Naive thymus-derived CD4-positive, alpha-beta T cell (primary cell): ENCODE measurements at regions not wholly inside any gene's neighbourhood (a gene's known extent, or its start where the extent isn't known, plus 50 kb on each side); places are given as distances from the start of the nearest gene placed in this dataset.
A peak's percentile ranks its signal among the peaks of the same experiment; 100 is the strongest.

Experiments
- ATAC-seq: fragments of 150-1000 bp; cut with Tn5 transposase; 2 replicates; pipeline ENCODE4 v1.10.0; 2021; ENCODE audit warnings: mild to moderate bottlenecking, moderate library complexity
- CTCF ChIA-PET: fragments of 350-600 bp; sonication (Branson Sonifier 250); formaldehyde crosslinking; loops from one replicate; lab custom pipeline; 2021; ENCODE audit warnings: antibody characterized with exemption; lab: Charles Lee
- POLR2A ChIA-PET: fragments of 350-600 bp; sonication (Branson Sonifier 250); formaldehyde crosslinking; loops from one replicate; lab custom pipeline; 2021; ENCODE audit warnings: antibody characterized with exemption, inconsistent platforms; lab: Charles Lee
- DNase-seq, 9 donors: peaks; one replicate each; pipeline versions ENCODE4 v3.0.0 to v3.0.0-alpha.2; 2020 to 2022; ENCODE audit warnings: mixed read lengths in 1 of 9
- H3K27ac ChIP-seq: one replicate; pipeline ENCODE4 v1.7.0; 2013; ENCODE audit warnings: mild to moderate bottlenecking, low read depth, low read length, moderate library complexity
- H3K27me3 ChIP-seq, 2 donors: one replicate each; pipeline ENCODE4 v1.7.0; 2013; ENCODE audit warnings: low read length in 2 of 2, mild to moderate bottlenecking in 2 of 2, moderate library complexity in 2 of 2; ENCODE audit not compliant: control insufficient read depth in 2 of 2, insufficient read depth in 2 of 2
- H3K36me3 ChIP-seq, 3 experiments: 1 replicate in 2 of 3; 2 replicates in 1 of 3; pipeline ENCODE4 v1.7.0; 2013; ENCODE audit warnings: low read length in 3 of 3, mild to moderate bottlenecking in 3 of 3, moderate library complexity in 1 of 3; ENCODE audit not compliant: insufficient read depth in 3 of 3, control insufficient read depth in 2 of 3
- H3K4me1 ChIP-seq, 2 donors: one replicate each; pipeline ENCODE4 v1.7.0; 2013; ENCODE audit warnings: low read length in 2 of 2, mild to moderate bottlenecking in 2 of 2, moderate library complexity in 1 of 2; ENCODE audit not compliant: control insufficient read depth in 2 of 2, insufficient read depth in 2 of 2
- H3K4me3 ChIP-seq: 2 replicates; pipeline ENCODE4 v1.7.0; 2013; ENCODE audit warnings: mild to moderate bottlenecking, low read length
- H3K9me3 ChIP-seq, 3 experiments: 1 replicate in 2 of 3; 2 replicates in 1 of 3; pipeline ENCODE4 v1.7.0; 2013; ENCODE audit warnings: low read length in 3 of 3; ENCODE audit not compliant: control insufficient read depth in 2 of 3
- H3K27ac Mint-ChIP-seq, 9 donors: one replicate each; pipeline ENCODE4 v1.8.0; 2020 to 2022; ENCODE audit warnings: mixed read lengths in 9 of 9, mild to moderate bottlenecking in 8 of 9, moderate library complexity in 5 of 9, inconsistent platforms in 2 of 9
- H3K27me3 Mint-ChIP-seq, 5 donors: one replicate each; pipeline ENCODE4 v1.8.0; 2021 to 2022; ENCODE audit warnings: mixed read lengths in 5 of 5, mild to moderate bottlenecking in 1 of 5
- H3K36me3 Mint-ChIP-seq, 5 donors: one replicate each; pipeline ENCODE4 v1.8.0; 2020 to 2022; ENCODE audit warnings: mixed read lengths in 5 of 5, mild to moderate bottlenecking in 3 of 5, inconsistent platforms in 1 of 5
- H3K4me1 Mint-ChIP-seq, 7 donors: one replicate each; pipeline ENCODE4 v1.8.0; 2020 to 2022; ENCODE audit warnings: mixed read lengths in 7 of 7, mild to moderate bottlenecking in 3 of 7, inconsistent platforms in 1 of 7
- H3K4me3 Mint-ChIP-seq, 10 donors: one replicate each; pipeline ENCODE4 v1.8.0; 2020 to 2022; ENCODE audit warnings: mild to moderate bottlenecking in 10 of 10, mixed read lengths in 10 of 10, moderate library complexity in 6 of 10, inconsistent platforms in 2 of 10
- H3K9me3 Mint-ChIP-seq, 11 donors: one replicate each; pipeline ENCODE4 v1.8.0; 2020 to 2022; ENCODE audit warnings: mixed read lengths in 11 of 11, mild to moderate bottlenecking in 4 of 11, inconsistent platforms in 1 of 11, moderate library complexity in 1 of 11
- intact Hi-C, 2 donors: fragments of 100-400 bp; cut with micrococcal nuclease; formaldehyde crosslinking; loops; one replicate each; pipeline ENCODE4 v1.15.1; 2023

DNA sequence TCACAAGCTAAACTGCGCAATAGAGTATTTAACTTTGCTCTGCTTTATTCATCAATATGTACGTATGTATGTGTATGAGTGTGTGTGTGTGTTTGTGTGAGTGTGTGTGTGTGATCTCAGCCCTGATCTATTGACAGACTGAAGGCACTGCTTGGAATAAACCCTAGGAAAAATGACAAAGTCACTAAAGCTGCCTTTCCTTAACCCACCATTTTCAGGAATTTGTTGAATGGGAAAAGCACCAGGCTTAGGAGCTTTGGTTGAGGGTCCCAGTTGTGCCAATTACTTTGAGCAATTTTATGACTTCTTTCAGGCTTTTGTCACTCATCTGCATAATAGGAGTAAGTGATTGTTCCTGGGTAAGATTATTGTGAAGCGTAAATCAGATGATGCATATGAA is 108.6 kb upstream of the TLR4 start:
- H3K27ac Mint-ChIP-seq = no peak overlapping the region
- intact Hi-C loops = no loop called here
- H3K4me1 Mint-ChIP-seq = no peaks in the 10 kb centered on the region
- Histone ChIP-seq H3K27me3 (no peaks in the 10 kb centered on the region), H3K4me1 (no peaks in the 10 kb centered on the region), H3K9me3 (no peaks in the 10 kb centered on the region), H3K27ac (no peak overlapping the region), H3K4me3 (no peak overlapping the region), H3K36me3 (no peaks in the 10 kb centered on the region)
- CTCF ChIA-PET = no interaction called here
- no peak overlapping the region for H3K4me3 Mint-ChIP-seq
- peaks cover 0 to 7% (median 0%) of the 10 kb centered on the region in 5 donors for H3K27me3 Mint-ChIP-seq
- ATAC-seq = no peak
- no peaks in the 10 kb centered on the region for H3K36me3 Mint-ChIP-seq
- DNase-seq = no peak
- peaks cover 0 to 22% (median 6%) of the 10 kb centered on the region in 11 donors for H3K9me3 Mint-ChIP-seq
- POLR2A ChIA-PET = no interaction called here

DNA sequence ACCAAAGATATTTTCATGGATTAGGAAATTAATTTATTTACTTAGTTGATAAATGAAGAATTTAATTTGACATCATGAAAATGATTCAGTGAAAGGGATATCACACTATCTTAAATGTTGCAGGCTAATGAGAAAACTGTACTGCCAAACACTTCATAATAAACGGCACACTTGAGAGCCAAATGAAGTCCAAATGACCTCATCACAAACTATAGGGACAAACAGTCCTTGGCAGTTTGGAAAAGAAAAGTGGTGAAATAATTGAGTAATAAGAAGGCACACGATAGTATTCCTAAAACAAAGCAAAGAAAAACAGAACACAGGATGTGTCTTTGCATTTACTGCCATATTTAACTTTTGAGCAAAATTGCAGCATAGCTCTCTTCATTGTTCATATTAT is 116.9 kb upstream of the TLR4 start:
- no peaks in the 10 kb centered on the region for H3K27me3 ChIP-seq
- no peaks in the 10 kb centered on the region for H3K4me1 ChIP-seq
- ChIA-PET CTCF (no interaction called here), POLR2A (no interaction called here)
- H3K27ac ChIP-seq = no peak overlapping the region
- no peaks in the 10 kb centered on the region for H3K36me3 ChIP-seq
- H3K9me3 Mint-ChIP-seq = peaks cover 0 to 11% (median 2%) of the 10 kb centered on the region in 11 donors
- H3K9me3 ChIP-seq = no peaks in the 10 kb centered on the region
- intact Hi-C loops = no loop called here
- H3K4me3 ChIP-seq = no peak overlapping the region
- ATAC-seq (no peak), DNase-seq (no peak)
- H3K36me3 Mint-ChIP-seq = no peaks in the 10 kb centered on the region
- H3K4me1 Mint-ChIP-seq = no peaks in the 10 kb centered on the region
- no peak overlapping the region for H3K4me3 Mint-ChIP-seq
- H3K27me3 Mint-ChIP-seq = peaks cover 0 to 5% (median 4%) of the 10 kb centered on the region in 5 donors
- H3K27ac Mint-ChIP-seq = no peak overlapping the region

DNA sequence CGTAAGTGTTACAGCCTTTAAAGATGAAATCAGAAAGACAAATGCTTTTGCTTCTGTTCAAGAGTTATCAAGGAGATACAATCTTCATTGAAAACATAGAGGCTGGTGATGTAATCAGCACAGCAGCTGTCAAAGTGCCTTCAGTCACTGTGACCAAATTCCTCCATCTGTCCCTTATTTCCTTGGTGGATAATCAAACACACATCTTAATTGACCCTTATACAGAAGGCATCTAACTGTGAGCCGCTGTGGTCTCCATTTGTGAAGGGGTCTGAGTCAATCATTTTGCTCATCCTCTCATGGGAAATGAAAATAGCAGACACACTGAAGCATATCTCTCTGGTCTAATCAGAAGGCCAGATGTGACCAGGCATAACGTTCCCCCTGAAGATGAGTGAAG is 130.1 kb upstream of the TLR4 start:
- H3K36me3 ChIP-seq = no peaks in the 10 kb centered on the region
- DNase-seq (no peak), ATAC-seq (no peak)
- Mint-ChIP-seq H3K4me3 (no peak overlapping the region), H3K36me3 (peaks cover 0 to 3% (median 0%) of the 10 kb centered on the region in 5 donors), H3K4me1 (no peaks in the 10 kb centered on the region), H3K27ac (no peak overlapping the region), H3K27me3 (no peaks in the 10 kb centered on the region), H3K9me3 (peaks cover 0 to 12% (median 3%) of the 10 kb centered on the region in 11 donors)
- CTCF ChIA-PET = no interaction called here
- H3K27me3 ChIP-seq = no peaks in the 10 kb centered on the region
- H3K4me1 ChIP-seq = no peaks in the 10 kb centered on the region
- POLR2A ChIA-PET = no interaction called here
- H3K27ac ChIP-seq = no peak overlapping the region
- H3K9me3 ChIP-seq = no peaks in the 10 kb centered on the region
- no peak overlapping the region for H3K4me3 ChIP-seq
- intact Hi-C loops = no loop called here

DNA sequence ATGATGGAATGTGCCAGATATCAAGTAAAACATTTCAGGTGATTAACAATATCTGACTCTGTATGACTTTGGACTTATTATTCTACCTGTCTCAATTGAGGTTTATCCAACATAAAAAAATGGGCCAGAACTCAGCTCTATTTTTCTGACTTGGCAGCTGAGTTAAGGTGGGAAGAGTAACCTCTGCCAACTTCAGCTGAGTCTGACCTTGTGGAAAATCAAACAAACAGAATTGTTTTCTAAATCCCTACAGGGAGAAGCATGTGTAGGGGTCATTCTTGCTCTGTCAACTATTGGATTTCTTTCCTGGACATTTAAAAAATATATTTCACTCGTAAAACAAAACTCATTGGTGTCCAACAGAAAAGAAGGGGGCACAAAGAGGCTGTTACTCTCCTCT is 139.4 kb upstream of the TLR4 start:
- H3K27ac ChIP-seq = no peak overlapping the region
- no peak for ATAC-seq
- CTCF ChIA-PET = no interaction called here

DNA sequence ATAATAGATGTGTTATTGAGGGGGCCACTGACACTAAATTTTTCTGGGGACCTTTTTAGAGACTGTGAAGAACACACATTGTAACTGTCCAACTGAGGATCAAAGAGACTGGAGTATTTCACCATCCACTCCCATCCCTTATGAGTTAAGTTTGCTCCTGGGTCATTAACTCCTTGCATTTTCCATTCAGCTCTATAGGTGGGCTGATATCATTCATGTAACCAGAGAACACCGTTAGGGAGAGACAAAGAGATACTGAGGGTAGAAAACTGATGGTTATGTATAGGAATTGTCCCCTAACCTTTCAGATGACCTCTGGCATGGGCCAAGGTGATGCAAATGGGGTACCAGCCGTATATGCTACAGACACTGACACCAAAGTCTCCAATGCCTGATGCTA is 142.4 kb upstream of the TLR4 start:
- Mint-ChIP-seq H3K36me3 (no peaks in the 10 kb centered on the region), H3K9me3 (peaks cover 0 to 11% (median 5%) of the 10 kb centered on the region in 11 donors), H3K4me3 (no peak overlapping the region), H3K27ac (no peak overlapping the region), H3K4me1 (no peaks in the 10 kb centered on the region), H3K27me3 (peaks cover 0 to 12% (median 6%) of the 10 kb centered on the region in 5 donors)
- ATAC-seq (no peak), DNase-seq (no peak)
- Histone ChIP-seq H3K4me1 (no peaks in the 10 kb centered on the region), H3K36me3 (no peaks in the 10 kb centered on the region), H3K27ac (no peak overlapping the region), H3K4me3 (no peak overlapping the region), H3K27me3 (no peaks in the 10 kb centered on the region), H3K9me3 (no peaks in the 10 kb centered on the region)
- ChIA-PET CTCF (no interaction called here), POLR2A (no interaction called here)
- intact Hi-C loops = no loop called here

More for the DNA sequence above, 139.4 kb upstream of the TLR4 start:
- peaks cover 0 to 5% (median 2%) of the 10 kb centered on the region in 11 donors for H3K9me3 Mint-ChIP-seq
- Histone ChIP-seq H3K4me1 (no peaks in the 10 kb centered on the region), H3K27me3 (no peaks in the 10 kb centered on the region), H3K36me3 (no peaks in the 10 kb centered on the region), H3K9me3 (no peaks in the 10 kb centered on the region), H3K4me3 (no peak overlapping the region)
- H3K27me3 Mint-ChIP-seq = peaks cover 0 to 4% (median 0%) of the 10 kb centered on the region in 5 donors
- POLR2A ChIA-PET = no interaction called here
- DNase-seq = no peak
- no peak overlapping the region for H3K4me3 Mint-ChIP-seq
- H3K4me1 Mint-ChIP-seq = no peaks in the 10 kb centered on the region
- intact Hi-C loops = no loop called here
- H3K27ac Mint-ChIP-seq = no peak overlapping the region
- H3K36me3 Mint-ChIP-seq = no peaks in the 10 kb centered on the region

DNA sequence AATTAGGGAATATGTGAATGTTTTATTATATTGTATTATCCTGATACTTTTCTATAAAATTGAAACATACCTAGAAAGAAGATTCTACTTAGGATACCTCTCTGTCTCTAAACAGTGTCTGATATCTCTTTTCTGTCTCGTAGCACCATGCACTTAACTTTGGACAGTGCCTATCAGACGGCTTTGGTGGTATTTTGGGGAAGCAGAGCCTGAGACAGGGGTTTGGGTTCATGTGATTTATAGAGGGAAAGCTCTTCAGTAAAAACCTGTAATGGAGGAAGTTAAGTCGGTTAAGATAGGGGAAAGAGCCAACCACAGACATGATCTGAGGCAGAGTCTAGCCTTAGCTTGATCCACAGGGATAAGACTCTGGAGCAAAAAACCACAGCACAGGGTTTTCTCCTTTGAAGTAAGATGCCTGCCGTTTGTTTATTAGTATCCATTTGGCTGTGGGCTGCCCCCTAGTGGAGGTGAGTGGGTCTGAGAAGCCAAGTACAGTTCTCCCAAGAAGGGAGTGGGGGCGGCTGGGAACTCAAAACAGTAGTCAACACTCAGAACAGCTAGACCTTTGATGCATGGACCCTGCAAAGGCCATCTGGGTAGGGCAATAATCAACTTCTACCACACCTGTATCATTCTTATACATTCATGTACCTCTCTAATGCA is 141.2 kb upstream of the ASTN2 start:
- intact Hi-C loops = loop anchor here in 1 of 2 donors (2.0 kb wide), 1 partner anchor 69 kb away; no protein-coding TSS in a partner anchor
- peaks cover 0 to 16% (median 7%) of the 10 kb centered on the region in 11 donors for H3K9me3 Mint-ChIP-seq
- Histone ChIP-seq H3K4me1 (no peaks in the 10 kb centered on the region), H3K4me3 (no peak overlapping the region), H3K36me3 (no peaks in the 10 kb centered on the region), H3K9me3 (no peaks in the 10 kb centered on the region), H3K27me3 (peaks cover 0 to 4% of the 10 kb centered on the region in 2 donors), H3K27ac (no peak overlapping the region)
- no peak overlapping the region for H3K27ac Mint-ChIP-seq
- ChIA-PET CTCF (no interaction called here), POLR2A (no interaction called here)
- DNase-seq (peak in 1 of 9 donors; percentile 31), ATAC-seq (no peak)
- H3K4me1 Mint-ChIP-seq = no peaks in the 10 kb centered on the region
- H3K27me3 Mint-ChIP-seq = peaks cover 0 to 25% (median 15%) of the 10 kb centered on the region in 5 donors
- no peak overlapping the region for H3K4me3 Mint-ChIP-seq
- no peaks in the 10 kb centered on the region for H3K36me3 Mint-ChIP-seq

DNA sequence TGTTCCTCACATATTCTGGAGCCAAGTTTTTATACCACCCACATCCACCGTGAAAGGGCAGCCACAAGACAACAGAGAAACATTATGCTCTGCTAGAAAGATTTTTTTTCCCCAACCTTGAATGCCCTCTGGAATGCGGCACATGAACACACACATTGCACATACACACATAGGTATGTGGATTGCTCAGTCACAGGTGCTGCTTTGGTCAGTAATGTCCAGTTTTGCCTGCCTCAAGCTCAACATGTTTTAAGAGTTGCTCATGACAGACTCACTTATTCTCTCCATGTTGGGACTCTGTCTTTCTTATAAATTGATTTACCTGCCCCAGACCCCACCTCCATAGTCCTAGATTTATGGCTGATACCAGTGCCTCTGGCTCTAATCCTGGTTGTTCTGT is 138.0 kb upstream of the ASTN2 start:
- H3K36me3 Mint-ChIP-seq = no peaks in the 10 kb centered on the region
- POLR2A ChIA-PET = no interaction called here

More for the DNA sequence above, 138.0 kb upstream of the ASTN2 start:
- Mint-ChIP-seq H3K9me3 (peaks cover 0 to 9% (median 4%) of the 10 kb centered on the region in 11 donors), H3K4me1 (peaks cover 0 to 6% (median 1%) of the 10 kb centered on the region in 7 donors), H3K27ac (no peak overlapping the region), H3K27me3 (peaks cover 0 to 22% (median 8%) of the 10 kb centered on the region in 5 donors), H3K4me3 (no peak overlapping the region)
- no peaks in the 10 kb centered on the region for H3K36me3 ChIP-seq
- H3K27ac ChIP-seq = no peak overlapping the region
- H3K9me3 ChIP-seq = no peaks in the 10 kb centered on the region
- H3K4me3 ChIP-seq = no peak overlapping the region
- DNase-seq (no peak), ATAC-seq (no peak)
- CTCF ChIA-PET = no interaction called here
- peaks cover 0 to 4% of the 10 kb centered on the region in 2 donors for H3K27me3 ChIP-seq
- intact Hi-C loops = no loop called here
- no peaks in the 10 kb centered on the region for H3K4me1 ChIP-seq
